ENCODE measurements at regions not wholly inside any gene's neighbourhood (a gene's known extent, or its start where the extent isn't known, plus 50 kb on each side); places are given as distances from the start of the nearest gene placed in this dataset.

- Histone ChIP-seq H3K36me3 (ENCODE audit: control insufficient read depth, insufficient read depth, low read length) (no peaks in the 10 kb centered on the region), H3K4me1 (ENCODE audit: control insufficient read depth, insufficient read depth, low read length, poor library complexity, severe bottlenecking) (peaks cover 16% of the 10 kb centered on the region), H3K27ac (ENCODE audit: insufficient read depth, low read length, poor library complexity, severe bottlenecking) (no peak overlapping the region), H3K27me3 (ENCODE audit: control insufficient read depth, insufficient read depth, low read length) (no peaks in the 10 kb centered on the region), H3K4me3 (ENCODE audit: low read depth, low read length) (no peak overlapping the region), H3K9me3 (ENCODE audit: control insufficient read depth in 2 of 2, low read length in 2 of 2) (no peaks in the 10 kb centered on the region)
- ATAC-seq (ENCODE audit: low read depth in 2 of 2): no peak
- H3K36me3 Mint-ChIP-seq: no peaks in the 10 kb centered on the region
- no peak overlapping the region for H3K4me3 Mint-ChIP-seq
- H3K27ac Mint-ChIP-seq: peak overlapping the region in 1 of 3 donors; percentile 69
- no peaks in the 10 kb centered on the region for H3K27me3 Mint-ChIP-seq
- H3K9me3 Mint-ChIP-seq: no peaks in the 10 kb centered on the region
- H3K4me1 Mint-ChIP-seq: peaks cover 5 to 18% (median 7%) of the 10 kb centered on the region in 4 donors
- no peak for DNase-seq
Measured at GRCh38 chr9:129322022-129322621, 144.1 kb upstream of the IER5L start.

- no peak for DNase-seq
- Histone ChIP-seq H3K27me3 (ENCODE audit: control insufficient read depth, insufficient read depth, low read length) (no peaks in the 10 kb centered on the region), H3K4me1 (ENCODE audit: control insufficient read depth, insufficient read depth, low read length, poor library complexity, severe bottlenecking) (peaks cover 16% of the 10 kb centered on the region), H3K4me3 (ENCODE audit: low read depth, low read length) (no peak overlapping the region), H3K36me3 (ENCODE audit: control insufficient read depth, insufficient read depth, low read length) (no peaks in the 10 kb centered on the region), H3K9me3 (ENCODE audit: control insufficient read depth in 2 of 2, low read length in 2 of 2) (no peaks in the 10 kb centered on the region), H3K27ac (ENCODE audit: insufficient read depth, low read length, poor library complexity, severe bottlenecking) (no peak overlapping the region)
- Mint-ChIP-seq H3K9me3 (no peaks in the 10 kb centered on the region), H3K27me3 (no peaks in the 10 kb centered on the region), H3K36me3 (no peaks in the 10 kb centered on the region), H3K4me3 (peak overlapping the region in 2 of 4 donors; percentile 51 to 72), H3K4me1 (peaks cover 5 to 18% (median 7%) of the 10 kb centered on the region in 4 donors), H3K27ac (peak overlapping the region in 2 of 3 donors; percentile 69 to 90)
- no peak for ATAC-seq (ENCODE audit: low read depth in 2 of 2)
Measured at GRCh38 chr9:129321286-129322021, 143.4 kb upstream of the IER5L start.

- H3K27ac Mint-ChIP-seq: peak overlapping the region in 2 of 3 donors; percentile 47 to 90
- H3K9me3 Mint-ChIP-seq: no peaks in the 10 kb centered on the region
- no peak overlapping the region for H3K27ac ChIP-seq (ENCODE audit: insufficient read depth, low read length, poor library complexity, severe bottlenecking)
Measured at GRCh38 chr9:129320575-129321285, 142.7 kb upstream of the IER5L start.

GRCh38 chr9:129319938-129320481, 141.9 kb upstream of the IER5L start:
- Histone ChIP-seq H3K9me3 (ENCODE audit: control insufficient read depth in 2 of 2, low read length in 2 of 2) (no peaks in the 10 kb centered on the region), H3K36me3 (ENCODE audit: control insufficient read depth, insufficient read depth, low read length) (no peaks in the 10 kb centered on the region), H3K27me3 (ENCODE audit: control insufficient read depth, insufficient read depth, low read length) (no peaks in the 10 kb centered on the region), H3K27ac (ENCODE audit: insufficient read depth, low read length, poor library complexity, severe bottlenecking) (no peak overlapping the region), H3K4me1 (ENCODE audit: control insufficient read depth, insufficient read depth, low read length, poor library complexity, severe bottlenecking) (peaks cover 16% of the 10 kb centered on the region), H3K4me3 (ENCODE audit: low read depth, low read length) (no peak overlapping the region)
- no peak for ATAC-seq (ENCODE audit: low read depth in 2 of 2)
- Mint-ChIP-seq H3K4me1 (peaks cover 5 to 18% (median 9%) of the 10 kb centered on the region in 4 donors), H3K27ac (peak overlapping the region in 1 of 3 donors; percentile 90), H3K27me3 (no peaks in the 10 kb centered on the region), H3K36me3 (no peaks in the 10 kb centered on the region), H3K9me3 (no peaks in the 10 kb centered on the region), H3K4me3 (peak overlapping the region in 3 of 4 donors; percentile 52 to 70 (median 58))
- no peak for DNase-seq

More at GRCh38 chr9:129320575-129321285, 142.7 kb upstream of the IER5L start:
- H3K27me3 ChIP-seq (ENCODE audit: control insufficient read depth, insufficient read depth, low read length): no peaks in the 10 kb centered on the region
- H3K9me3 ChIP-seq (ENCODE audit: control insufficient read depth in 2 of 2, low read length in 2 of 2): no peaks in the 10 kb centered on the region
- no peaks in the 10 kb centered on the region for H3K36me3 ChIP-seq (ENCODE audit: control insufficient read depth, insufficient read depth, low read length)
- peak; percentile 51 to 74 (median 70) for DNase-seq
- H3K4me3 ChIP-seq (ENCODE audit: low read depth, low read length): peak overlapping the region; percentile 61
- peak overlapping the region; percentile 55 to 87 (median 84) for H3K4me3 Mint-ChIP-seq
- no peaks in the 10 kb centered on the region for H3K27me3 Mint-ChIP-seq
- H3K4me1 ChIP-seq (ENCODE audit: control insufficient read depth, insufficient read depth, low read length, poor library complexity, severe bottlenecking): peaks cover 16% of the 10 kb centered on the region
- no peaks in the 10 kb centered on the region for H3K36me3 Mint-ChIP-seq
- peak; percentile 84 to 87 for ATAC-seq (ENCODE audit: low read depth in 2 of 2)
- peaks cover 5 to 18% (median 9%) of the 10 kb centered on the region in 4 donors for H3K4me1 Mint-ChIP-seq

- Mint-ChIP-seq H3K27ac (no peak overlapping the region), H3K4me3 (peak overlapping the region in 2 of 4 donors; percentile 58 to 70)
- no peaks in the 10 kb centered on the region for H3K9me3 ChIP-seq (ENCODE audit: control insufficient read depth in 2 of 2, low read length in 2 of 2)
Measured at GRCh38 chr9:129319076-129319937, 141.2 kb upstream of the IER5L start.

GRCh38 chr9:129318121-129319075, 140.3 kb upstream of the IER5L start:
- DNase-seq: no peak
- peak overlapping the region in 1 of 3 donors; percentile 91 for H3K27ac Mint-ChIP-seq
- Histone ChIP-seq H3K27me3 (ENCODE audit: control insufficient read depth, insufficient read depth, low read length) (no peaks in the 10 kb centered on the region), H3K4me1 (ENCODE audit: control insufficient read depth, insufficient read depth, low read length, poor library complexity, severe bottlenecking) (peaks cover 16% of the 10 kb centered on the region), H3K4me3 (ENCODE audit: low read depth, low read length) (no peak overlapping the region), H3K36me3 (ENCODE audit: control insufficient read depth, insufficient read depth, low read length) (no peaks in the 10 kb centered on the region), H3K27ac (ENCODE audit: insufficient read depth, low read length, poor library complexity, severe bottlenecking) (no peak overlapping the region), H3K9me3 (ENCODE audit: control insufficient read depth in 2 of 2, low read length in 2 of 2) (no peaks in the 10 kb centered on the region)
- no peak overlapping the region for H3K4me3 Mint-ChIP-seq
- no peak for ATAC-seq (ENCODE audit: low read depth in 2 of 2)
- H3K27me3 Mint-ChIP-seq: no peaks in the 10 kb centered on the region
- H3K4me1 Mint-ChIP-seq: peaks cover 2 to 18% (median 9%) of the 10 kb centered on the region in 4 donors
- H3K36me3 Mint-ChIP-seq: no peaks in the 10 kb centered on the region
- no peaks in the 10 kb centered on the region for H3K9me3 Mint-ChIP-seq

More at GRCh38 chr9:129319076-129319937, 141.2 kb upstream of the IER5L start:
- Histone ChIP-seq H3K4me1 (ENCODE audit: control insufficient read depth, insufficient read depth, low read length, poor library complexity, severe bottlenecking) (peaks cover 16% of the 10 kb centered on the region), H3K36me3 (ENCODE audit: control insufficient read depth, insufficient read depth, low read length) (no peaks in the 10 kb centered on the region), H3K27ac (ENCODE audit: insufficient read depth, low read length, poor library complexity, severe bottlenecking) (no peak overlapping the region), H3K27me3 (ENCODE audit: control insufficient read depth, insufficient read depth, low read length) (no peaks in the 10 kb centered on the region), H3K4me3 (ENCODE audit: low read depth, low read length) (no peak overlapping the region)
- DNase-seq (no peak), ATAC-seq (ENCODE audit: low read depth in 2 of 2) (no peak)
- Mint-ChIP-seq H3K4me1 (peaks cover 5 to 18% (median 9%) of the 10 kb centered on the region in 4 donors), H3K36me3 (no peaks in the 10 kb centered on the region), H3K27me3 (no peaks in the 10 kb centered on the region), H3K9me3 (no peaks in the 10 kb centered on the region)
